ENCODE measurements at regions not wholly inside any gene's neighbourhood (a gene's known extent, or its start where the extent isn't known, plus 50 kb on each side); places are given as distances from the start of the nearest gene placed in this dataset.
"Not testable (repeated sequence)": the region's sequence is repeated elsewhere in the genome, so short reads cannot be mapped to it uniquely, and the experiment has no call there.

DNA sequence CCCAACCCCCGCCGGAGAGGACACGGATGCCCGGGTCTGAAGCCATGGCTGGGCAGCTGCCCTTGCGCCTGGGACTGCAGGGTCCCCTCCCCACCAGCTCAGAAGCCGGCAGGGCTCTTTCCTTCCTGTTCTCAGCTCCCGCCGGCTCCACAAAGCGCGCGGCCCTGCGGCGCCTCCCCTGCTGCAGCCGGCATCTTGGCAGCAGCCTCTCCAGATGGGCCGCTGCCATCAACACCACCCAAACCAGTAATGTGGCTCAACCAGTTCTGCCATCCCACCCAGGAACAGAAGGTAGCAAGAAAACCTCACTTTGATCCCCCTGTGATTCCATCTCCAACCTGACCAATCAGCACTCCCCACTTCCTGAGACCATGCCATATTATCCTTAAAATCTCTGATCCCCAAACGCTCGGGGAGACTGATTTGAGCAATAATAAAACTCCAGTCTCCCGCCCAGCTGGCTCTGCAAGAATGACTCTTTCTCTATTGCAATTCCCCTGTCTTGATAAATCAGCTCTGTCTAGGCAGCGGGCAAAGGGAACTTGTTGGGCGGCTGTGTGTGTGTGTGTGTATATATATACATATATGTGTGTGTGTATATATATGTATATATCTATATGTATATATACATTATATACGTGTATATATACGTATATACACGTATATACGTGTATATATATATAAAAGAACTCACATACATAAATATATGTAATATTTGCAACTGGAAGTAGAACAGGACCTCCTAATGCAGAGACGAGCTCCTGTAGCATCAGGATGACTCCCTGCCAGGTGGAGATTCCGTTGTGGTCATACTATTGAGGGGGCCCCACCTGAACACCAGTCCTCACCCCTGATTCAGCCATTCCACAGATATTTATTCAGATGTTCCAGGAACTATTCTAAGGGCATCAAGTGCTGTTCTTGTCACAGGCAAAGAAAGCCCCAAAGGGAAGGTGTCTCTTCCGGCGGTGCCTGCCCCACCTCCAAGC lies 1674.9 kb downstream of the SPATA31A7 start:
- TF ChIP-seq, protein P1, sequence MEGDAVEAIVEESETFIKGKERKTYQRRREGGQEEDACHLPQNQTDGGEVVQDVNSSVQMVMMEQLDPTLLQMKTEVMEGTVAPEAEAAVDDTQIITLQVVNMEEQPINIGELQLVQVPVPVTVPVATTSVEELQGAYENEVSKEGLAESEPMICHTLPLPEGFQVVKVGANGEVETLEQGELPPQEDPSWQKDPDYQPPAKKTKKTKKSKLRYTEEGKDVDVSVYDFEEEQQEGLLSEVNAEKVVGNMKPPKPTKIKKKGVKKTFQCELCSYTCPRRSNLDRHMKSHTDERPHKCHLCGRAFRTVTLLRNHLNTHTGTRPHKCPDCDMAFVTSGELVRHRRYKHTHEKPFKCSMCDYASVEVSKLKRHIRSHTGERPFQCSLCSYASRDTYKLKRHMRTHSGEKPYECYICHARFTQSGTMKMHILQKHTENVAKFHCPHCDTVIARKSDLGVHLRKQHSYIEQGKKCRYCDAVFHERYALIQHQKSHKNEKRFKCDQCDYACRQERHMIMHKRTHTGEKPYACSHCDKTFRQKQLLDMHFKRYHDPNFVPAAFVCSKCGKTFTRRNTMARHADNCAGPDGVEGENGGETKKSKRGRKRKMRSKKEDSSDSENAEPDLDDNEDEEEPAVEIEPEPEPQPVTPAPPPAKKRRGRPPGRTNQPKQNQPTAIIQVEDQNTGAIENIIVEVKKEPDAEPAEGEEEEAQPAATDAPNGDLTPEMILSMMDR (IDR thresholded peaks at IDR 0.05), result not testable (repeated sequence)
- TF ChIP-seq POLR2A (IDR thresholded peaks at IDR 0.05; ENCODE audit: low read depth); POLR2AphosphoS5 (IDR thresholded peaks at IDR 0.05); EP300 (IDR thresholded peaks at IDR 0.05): not testable (repeated sequence)
